ENCODE measurements at regions not wholly inside any gene's neighbourhood (a gene's known extent, or its start where the extent isn't known, plus 50 kb on each side); places are given as distances from the start of the nearest gene placed in this dataset.

- Mint-ChIP-seq H3K27me3 (peaks cover 0 to 6% of the 10 kb centered on the region in 2 donors), H3K27ac (no peak overlapping the region), H3K4me3 (no peak overlapping the region), H3K9me3 (peaks cover 0 to 2% (median 0%) of the 10 kb centered on the region in 5 donors), H3K4me1 (no peaks in the 10 kb centered on the region), H3K36me3 (no peaks in the 10 kb centered on the region)
- H3K4me1 ChIP-seq (ENCODE audit: insufficient read depth, low read length) = no peaks in the 10 kb centered on the region
- CTCF ChIA-PET = no interaction called here
- H3K9me3 ChIP-seq (ENCODE audit: low read length) = no peaks in the 10 kb centered on the region
- DNase-seq = no peak
- no peaks in the 10 kb centered on the region for H3K27me3 ChIP-seq (ENCODE audit: insufficient read depth, low read length, poor library complexity, severe bottlenecking)
- H3K4me3 ChIP-seq (ENCODE audit: low read length) = no peak overlapping the region
- no peak overlapping the region for H3K27ac ChIP-seq (ENCODE audit: low read depth, low read length)
- H3K36me3 ChIP-seq (ENCODE audit: insufficient read depth, low read length) = no peaks in the 10 kb centered on the region
- POLR2A ChIA-PET = no interaction called here
Observed at GRCh38 chr3:132925256-132925930, 112.8 kb upstream of the TMEM108 start.

- ChIA-PET POLR2A (no interaction called here), CTCF (no interaction called here)
- H3K4me1 Mint-ChIP-seq = no peaks in the 10 kb centered on the region
- H3K27me3 Mint-ChIP-seq = peaks cover 0 to 2% of the 10 kb centered on the region in 2 donors
- Histone ChIP-seq H3K4me3 (ENCODE audit: low read length) (no peak overlapping the region), H3K27me3 (ENCODE audit: insufficient read depth, low read length, poor library complexity, severe bottlenecking) (no peaks in the 10 kb centered on the region), H3K4me1 (ENCODE audit: insufficient read depth, low read length) (no peaks in the 10 kb centered on the region), H3K36me3 (ENCODE audit: insufficient read depth, low read length) (no peaks in the 10 kb centered on the region), H3K9me3 (ENCODE audit: low read length) (no peaks in the 10 kb centered on the region), H3K27ac (ENCODE audit: low read depth, low read length) (no peak overlapping the region)
- H3K27ac Mint-ChIP-seq = no peak overlapping the region
- no peaks in the 10 kb centered on the region for H3K36me3 Mint-ChIP-seq
- peaks cover 0 to 8% (median 2%) of the 10 kb centered on the region in 5 donors for H3K9me3 Mint-ChIP-seq
- no peak for DNase-seq
- H3K4me3 Mint-ChIP-seq = no peak overlapping the region
Observed at GRCh38 chr3:132916096-132916495, 122.1 kb upstream of the TMEM108 start.

GRCh38 chr3:132912416-132912753 lies 125.8 kb upstream of the TMEM108 start:
- ChIA-PET POLR2A (no interaction called here), CTCF (no interaction called here)
- no peak overlapping the region for H3K27ac ChIP-seq (ENCODE audit: low read depth, low read length)

GRCh38 chr3:132911741-132912415 lies 126.3 kb upstream of the TMEM108 start:
- no peak overlapping the region for H3K27ac ChIP-seq (ENCODE audit: low read depth, low read length)
- no peaks in the 10 kb centered on the region for H3K4me1 Mint-ChIP-seq
- no peaks in the 10 kb centered on the region for H3K9me3 ChIP-seq (ENCODE audit: low read length)
- DNase-seq = no peak
- H3K4me1 ChIP-seq (ENCODE audit: insufficient read depth, low read length) = no peaks in the 10 kb centered on the region
- POLR2A ChIA-PET = no interaction called here
- no peak overlapping the region for H3K4me3 ChIP-seq (ENCODE audit: low read length)
- CTCF ChIA-PET = no interaction called here
- no peaks in the 10 kb centered on the region for H3K36me3 Mint-ChIP-seq
- no peaks in the 10 kb centered on the region for H3K27me3 ChIP-seq (ENCODE audit: insufficient read depth, low read length, poor library complexity, severe bottlenecking)
- peaks cover 0 to 8% (median 2%) of the 10 kb centered on the region in 5 donors for H3K9me3 Mint-ChIP-seq
- H3K4me3 Mint-ChIP-seq = no peak overlapping the region
- H3K27ac Mint-ChIP-seq = no peak overlapping the region
- H3K27me3 Mint-ChIP-seq = peaks cover 0 to 2% of the 10 kb centered on the region in 2 donors
- no peaks in the 10 kb centered on the region for H3K36me3 ChIP-seq (ENCODE audit: insufficient read depth, low read length)

More at GRCh38 chr3:132912416-132912753, 125.8 kb upstream of the TMEM108 start:
- H3K27me3 ChIP-seq (ENCODE audit: insufficient read depth, low read length, poor library complexity, severe bottlenecking) = no peaks in the 10 kb centered on the region
- H3K36me3 Mint-ChIP-seq = no peaks in the 10 kb centered on the region
- no peak overlapping the region for H3K4me3 Mint-ChIP-seq
- H3K27ac Mint-ChIP-seq = no peak overlapping the region
- DNase-seq = no peak
- no peaks in the 10 kb centered on the region for H3K4me1 Mint-ChIP-seq
- no peak overlapping the region for H3K4me3 ChIP-seq (ENCODE audit: low read length)
- no peaks in the 10 kb centered on the region for H3K9me3 ChIP-seq (ENCODE audit: low read length)
- H3K36me3 ChIP-seq (ENCODE audit: insufficient read depth, low read length) = no peaks in the 10 kb centered on the region
- H3K4me1 ChIP-seq (ENCODE audit: insufficient read depth, low read length) = no peaks in the 10 kb centered on the region
- H3K27me3 Mint-ChIP-seq = peaks cover 0 to 2% of the 10 kb centered on the region in 2 donors
- H3K9me3 Mint-ChIP-seq = peaks cover 0 to 8% (median 2%) of the 10 kb centered on the region in 5 donors

GRCh38 chr3:132907293-132907692 lies 130.9 kb upstream of the TMEM108 start:
- Mint-ChIP-seq H3K4me3 (no peak overlapping the region), H3K27ac (no peak overlapping the region)

GRCh38 chr3:132900481-132900880 lies 137.7 kb upstream of the TMEM108 start:
- no peak overlapping the region for H3K27ac Mint-ChIP-seq
- H3K4me3 ChIP-seq (ENCODE audit: low read length) = no peak overlapping the region
- H3K4me1 ChIP-seq (ENCODE audit: insufficient read depth, low read length) = no peaks in the 10 kb centered on the region
- no peaks in the 10 kb centered on the region for H3K27me3 ChIP-seq (ENCODE audit: insufficient read depth, low read length, poor library complexity, severe bottlenecking)
- POLR2A ChIA-PET = no interaction called here
- H3K36me3 ChIP-seq (ENCODE audit: insufficient read depth, low read length) = no peaks in the 10 kb centered on the region
- DNase-seq = no peak
- H3K9me3 Mint-ChIP-seq = peaks cover 0 to 2% (median 0%) of the 10 kb centered on the region in 5 donors
- no peak overlapping the region for H3K4me3 Mint-ChIP-seq
- CTCF ChIA-PET = no interaction called here
- H3K36me3 Mint-ChIP-seq = no peaks in the 10 kb centered on the region
- no peak overlapping the region for H3K27ac ChIP-seq (ENCODE audit: low read depth, low read length)
- H3K27me3 Mint-ChIP-seq = peaks cover 0 to 4% of the 10 kb centered on the region in 2 donors
- H3K9me3 ChIP-seq (ENCODE audit: low read length) = no peaks in the 10 kb centered on the region
- H3K4me1 Mint-ChIP-seq = no peaks in the 10 kb centered on the region

More at GRCh38 chr3:132907293-132907692, 130.9 kb upstream of the TMEM108 start:
- no peak for DNase-seq
- H3K9me3 Mint-ChIP-seq = no peaks in the 10 kb centered on the region
- H3K27ac ChIP-seq (ENCODE audit: low read depth, low read length) = no peak overlapping the region
- no peaks in the 10 kb centered on the region for H3K4me1 ChIP-seq (ENCODE audit: insufficient read depth, low read length)
- no peaks in the 10 kb centered on the region for H3K9me3 ChIP-seq (ENCODE audit: low read length)
- ChIA-PET CTCF (no interaction called here), POLR2A (no interaction called here)
- no peaks in the 10 kb centered on the region for H3K27me3 ChIP-seq (ENCODE audit: insufficient read depth, low read length, poor library complexity, severe bottlenecking)
- no peak overlapping the region for H3K4me3 ChIP-seq (ENCODE audit: low read length)
- peaks cover 0 to under 1% of the 10 kb centered on the region in 2 donors for H3K27me3 Mint-ChIP-seq
- H3K36me3 ChIP-seq (ENCODE audit: insufficient read depth, low read length) = no peaks in the 10 kb centered on the region
- H3K4me1 Mint-ChIP-seq = no peaks in the 10 kb centered on the region
- no peaks in the 10 kb centered on the region for H3K36me3 Mint-ChIP-seq

- no peak for DNase-seq
- Histone ChIP-seq H3K4me3 (ENCODE audit: low read length) (no peak overlapping the region), H3K4me1 (ENCODE audit: insufficient read depth, low read length) (no peaks in the 10 kb centered on the region), H3K27me3 (ENCODE audit: insufficient read depth, low read length, poor library complexity, severe bottlenecking) (no peaks in the 10 kb centered on the region), H3K9me3 (ENCODE audit: low read length) (no peaks in the 10 kb centered on the region), H3K36me3 (ENCODE audit: insufficient read depth, low read length) (no peaks in the 10 kb centered on the region), H3K27ac (ENCODE audit: low read depth, low read length) (no peak overlapping the region)
- ChIA-PET CTCF (no interaction called here), POLR2A (no interaction called here)
- H3K36me3 Mint-ChIP-seq = no peaks in the 10 kb centered on the region
- H3K4me3 Mint-ChIP-seq = no peak overlapping the region
- H3K27ac Mint-ChIP-seq = no peak overlapping the region
- H3K4me1 Mint-ChIP-seq = no peaks in the 10 kb centered on the region
- peaks cover 0 to 4% of the 10 kb centered on the region in 2 donors for H3K27me3 Mint-ChIP-seq
- H3K9me3 Mint-ChIP-seq = peaks cover 0 to 2% (median 1%) of the 10 kb centered on the region in 5 donors
Observed at GRCh38 chr3:132898141-132898540, 140.1 kb upstream of the TMEM108 start.

- H3K27ac ChIP-seq (ENCODE audit: low read depth, low read length) = no peak overlapping the region
- no peaks in the 10 kb centered on the region for H3K36me3 ChIP-seq (ENCODE audit: insufficient read depth, low read length)
- H3K27me3 ChIP-seq (ENCODE audit: insufficient read depth, low read length, poor library complexity, severe bottlenecking) = no peaks in the 10 kb centered on the region
- H3K4me3 Mint-ChIP-seq = no peak overlapping the region
- no peaks in the 10 kb centered on the region for H3K4me1 ChIP-seq (ENCODE audit: insufficient read depth, low read length)
- H3K36me3 Mint-ChIP-seq = no peaks in the 10 kb centered on the region
- no peak overlapping the region for H3K27ac Mint-ChIP-seq
- CTCF ChIA-PET = no interaction called here
- POLR2A ChIA-PET = no interaction called here
- H3K9me3 ChIP-seq (ENCODE audit: low read length) = no peaks in the 10 kb centered on the region
- H3K9me3 Mint-ChIP-seq = peaks cover 0 to 5% (median 2%) of the 10 kb centered on the region in 5 donors
- H3K4me3 ChIP-seq (ENCODE audit: low read length) = no peak overlapping the region
- no peaks in the 10 kb centered on the region for H3K27me3 Mint-ChIP-seq
- no peak for DNase-seq
- H3K4me1 Mint-ChIP-seq = no peaks in the 10 kb centered on the region
Observed at GRCh38 chr3:132892956-132893355, 145.2 kb upstream of the TMEM108 start.

All from CD8-positive, alpha-beta memory T cell (primary cell).